ENCODE measurements at regions not wholly inside any gene's neighbourhood (a gene's known extent, or its start where the extent isn't known, plus 50 kb on each side); places are given as distances from the start of the nearest gene placed in this dataset.

DNA sequence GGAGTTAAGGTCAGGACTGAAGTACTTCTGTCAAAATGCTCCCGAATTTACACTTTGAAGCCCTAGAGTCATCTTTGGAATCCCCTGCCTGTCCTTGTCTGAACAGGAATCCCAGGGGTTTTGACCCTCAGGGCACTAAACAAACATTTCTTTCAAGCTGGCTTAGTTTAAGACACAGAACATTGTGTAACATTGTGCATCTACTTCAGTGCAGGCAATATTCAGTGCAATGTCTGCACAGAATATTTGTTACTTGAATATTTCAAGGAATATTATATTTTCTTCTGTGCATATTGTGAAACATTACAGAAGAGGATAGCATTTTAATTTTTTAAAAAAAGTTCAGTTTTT, 763.4 kb downstream of the PCDH18 start:
- TF ChIP-seq, protein P1, sequence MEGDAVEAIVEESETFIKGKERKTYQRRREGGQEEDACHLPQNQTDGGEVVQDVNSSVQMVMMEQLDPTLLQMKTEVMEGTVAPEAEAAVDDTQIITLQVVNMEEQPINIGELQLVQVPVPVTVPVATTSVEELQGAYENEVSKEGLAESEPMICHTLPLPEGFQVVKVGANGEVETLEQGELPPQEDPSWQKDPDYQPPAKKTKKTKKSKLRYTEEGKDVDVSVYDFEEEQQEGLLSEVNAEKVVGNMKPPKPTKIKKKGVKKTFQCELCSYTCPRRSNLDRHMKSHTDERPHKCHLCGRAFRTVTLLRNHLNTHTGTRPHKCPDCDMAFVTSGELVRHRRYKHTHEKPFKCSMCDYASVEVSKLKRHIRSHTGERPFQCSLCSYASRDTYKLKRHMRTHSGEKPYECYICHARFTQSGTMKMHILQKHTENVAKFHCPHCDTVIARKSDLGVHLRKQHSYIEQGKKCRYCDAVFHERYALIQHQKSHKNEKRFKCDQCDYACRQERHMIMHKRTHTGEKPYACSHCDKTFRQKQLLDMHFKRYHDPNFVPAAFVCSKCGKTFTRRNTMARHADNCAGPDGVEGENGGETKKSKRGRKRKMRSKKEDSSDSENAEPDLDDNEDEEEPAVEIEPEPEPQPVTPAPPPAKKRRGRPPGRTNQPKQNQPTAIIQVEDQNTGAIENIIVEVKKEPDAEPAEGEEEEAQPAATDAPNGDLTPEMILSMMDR (tag by site-specific recombination; IDR thresholded peaks at IDR 0.05): no peak
- no peak for TF ChIP-seq ZNF248 (tag by site-specific recombination; IDR thresholded peaks at IDR 0.05)
- no peak for TF ChIP-seq ZFP37 (tag by site-specific recombination; IDR thresholded peaks at IDR 0.05)
- no peak for TF ChIP-seq ZNF121 (tag by site-specific recombination; IDR thresholded peaks at IDR 0.05)
- TF ChIP-seq ZNF266 (tag by site-specific recombination; IDR thresholded peaks at IDR 0.05; ENCODE audit: low read depth): no peak
- TF ChIP-seq ZNF223 (tag by site-specific recombination; IDR thresholded peaks at IDR 0.05): no peak
- no peak for TF ChIP-seq ZNF354C (tag by site-specific recombination; IDR thresholded peaks at IDR 0.05; ENCODE audit: borderline replicate concordance, low read depth)
